ENCODE measurements at regions not wholly inside any gene's neighbourhood (a gene's known extent, or its start where the extent isn't known, plus 50 kb on each side); places are given as distances from the start of the nearest gene placed in this dataset.

GRCh38 chr18:35835366-35835765 is 137.1 kb upstream of the RMP24 start:
- no peaks in the 10 kb centered on the region for H3K9me3 ChIP-seq
- TF ChIP-seq POLR2AphosphoS5 (IDR thresholded peaks at IDR 0.05; ENCODE audit: insufficient read depth in 1 of 2, low read depth in 1 of 2) (no peak), POLR2A (IDR thresholded peaks at IDR 0.05) (no peak), CTCF (IDR thresholded peaks at IDR 0.05) (no peak)
- no peaks in the 10 kb centered on the region for H3K36me3 ChIP-seq
- intact Hi-C loops (cut with DNase I): no loop called here
- DNase-seq (ENCODE audit: extremely low spot score in 2 of 2): no peak
- no peak overlapping the region for H3K27ac ChIP-seq
- H3K4me3 ChIP-seq: no peak overlapping the region
- H3K4me1 ChIP-seq: no peaks in the 10 kb centered on the region
- no peaks in the 10 kb centered on the region for H3K27me3 ChIP-seq

GRCh38 chr18:35835833-35836232 is 136.6 kb upstream of the RMP24 start:
- no peaks in the 10 kb centered on the region for H3K36me3 ChIP-seq
- TF ChIP-seq POLR2A (IDR thresholded peaks at IDR 0.05) (no peak), POLR2AphosphoS5 (IDR thresholded peaks at IDR 0.05; ENCODE audit: insufficient read depth in 1 of 2, low read depth in 1 of 2) (no peak), CTCF (IDR thresholded peaks at IDR 0.05) (no peak)
- no peaks in the 10 kb centered on the region for H3K4me1 ChIP-seq
- no peaks in the 10 kb centered on the region for H3K27me3 ChIP-seq
- no peaks in the 10 kb centered on the region for H3K9me3 ChIP-seq
- intact Hi-C loops (cut with DNase I): no loop called here
- no peak for DNase-seq (ENCODE audit: extremely low spot score in 2 of 2)
- no peak overlapping the region for H3K27ac ChIP-seq
- H3K4me3 ChIP-seq: no peak overlapping the region

DNA sequence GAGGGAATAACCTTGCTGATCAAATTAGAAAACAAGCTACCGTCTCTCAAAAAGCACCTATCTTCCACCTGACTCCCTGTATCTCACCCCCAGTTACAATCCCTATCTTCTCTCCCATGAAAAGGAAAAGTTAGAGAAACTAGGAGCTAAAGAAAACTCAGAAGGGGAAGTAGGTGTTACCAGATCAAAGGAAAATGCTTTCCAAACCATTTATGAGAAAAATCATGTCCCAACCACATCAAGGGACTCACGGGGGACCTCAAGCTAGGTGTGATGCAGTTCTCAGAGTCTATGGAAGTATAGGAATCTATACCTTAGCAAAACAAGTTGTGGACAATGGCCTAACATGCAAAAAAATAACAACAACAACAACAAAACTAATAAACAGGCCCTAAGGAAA is 135.5 kb upstream of the RMP24 start:
- DNase-seq (ENCODE audit: extremely low spot score in 2 of 2): no peak
- intact Hi-C loops (cut with DNase I): no loop called here
- TF ChIP-seq POLR2AphosphoS5 (IDR thresholded peaks at IDR 0.05; ENCODE audit: insufficient read depth in 1 of 2, low read depth in 1 of 2): no peak
- no peak for TF ChIP-seq POLR2A (IDR thresholded peaks at IDR 0.05)
- TF ChIP-seq CTCF (IDR thresholded peaks at IDR 0.05): no peak

DNA sequence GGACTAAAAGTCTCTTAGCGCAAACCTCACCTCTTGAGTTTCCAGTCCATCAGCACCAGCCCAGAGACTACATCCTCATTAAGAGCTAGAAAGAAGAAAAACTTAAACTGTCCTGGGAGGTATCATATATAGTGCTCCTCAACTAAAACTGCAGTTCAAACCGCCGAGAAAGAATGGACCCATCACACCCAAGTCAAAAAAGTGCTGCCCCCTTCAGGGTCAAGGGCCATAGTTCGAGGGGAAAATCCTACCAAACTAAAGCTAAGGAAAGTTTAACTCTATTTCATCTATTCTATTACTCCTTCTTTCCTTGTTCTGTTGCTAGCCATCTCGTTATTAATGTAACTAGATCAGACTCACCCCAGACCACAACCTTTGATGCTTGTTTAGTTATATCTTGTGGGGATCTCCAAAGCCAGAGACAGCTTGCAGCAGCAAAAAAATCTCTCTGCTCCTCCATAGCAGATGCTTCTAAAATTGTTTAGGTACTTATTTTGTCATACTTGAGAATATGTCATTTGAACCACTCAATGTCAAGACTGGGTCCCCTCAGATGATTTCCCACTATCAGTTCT is 134.5 kb upstream of the RMP24 start:
- no peaks in the 10 kb centered on the region for H3K27me3 ChIP-seq
- H3K9me3 ChIP-seq: no peaks in the 10 kb centered on the region
- DNase-seq (ENCODE audit: extremely low spot score in 2 of 2): no peak
- TF ChIP-seq POLR2A (IDR thresholded peaks at IDR 0.05) (no peak), CTCF (IDR thresholded peaks at IDR 0.05) (no peak)
- intact Hi-C loops (cut with DNase I): no loop called here
- H3K4me1 ChIP-seq: no peaks in the 10 kb centered on the region
- H3K36me3 ChIP-seq: no peaks in the 10 kb centered on the region
- H3K27ac ChIP-seq: no peak overlapping the region
- no peak overlapping the region for H3K4me3 ChIP-seq

More for the DNA sequence above, 135.5 kb upstream of the RMP24 start:
- H3K4me1 ChIP-seq: no peaks in the 10 kb centered on the region
- no peak overlapping the region for H3K27ac ChIP-seq
- no peaks in the 10 kb centered on the region for H3K9me3 ChIP-seq
- H3K4me3 ChIP-seq: no peak overlapping the region
- no peaks in the 10 kb centered on the region for H3K27me3 ChIP-seq
- no peaks in the 10 kb centered on the region for H3K36me3 ChIP-seq

- Histone ChIP-seq H3K9me3 (no peaks in the 10 kb centered on the region), H3K27ac (no peak overlapping the region), H3K4me3 (no peak overlapping the region), H3K27me3 (no peaks in the 10 kb centered on the region), H3K4me1 (no peaks in the 10 kb centered on the region), H3K36me3 (no peaks in the 10 kb centered on the region)
- intact Hi-C loops (cut with DNase I): no loop called here
- TF ChIP-seq POLR2AphosphoS5 (IDR thresholded peaks at IDR 0.05; ENCODE audit: insufficient read depth in 1 of 2, low read depth in 1 of 2): no peak
- TF ChIP-seq CTCF (IDR thresholded peaks at IDR 0.05): no peak
- no peak for TF ChIP-seq POLR2A (IDR thresholded peaks at IDR 0.05)
- no peak for DNase-seq (ENCODE audit: extremely low spot score in 2 of 2)
Measured at GRCh38 chr18:35841283-35841682, 131.2 kb upstream of the RMP24 start.

Measured in vagina (tissue), 2 donors.